ENCODE measurements at regions not wholly inside any gene's neighbourhood (a gene's known extent, or its start where the extent isn't known, plus 50 kb on each side); places are given as distances from the start of the nearest gene placed in this dataset.

DNA sequence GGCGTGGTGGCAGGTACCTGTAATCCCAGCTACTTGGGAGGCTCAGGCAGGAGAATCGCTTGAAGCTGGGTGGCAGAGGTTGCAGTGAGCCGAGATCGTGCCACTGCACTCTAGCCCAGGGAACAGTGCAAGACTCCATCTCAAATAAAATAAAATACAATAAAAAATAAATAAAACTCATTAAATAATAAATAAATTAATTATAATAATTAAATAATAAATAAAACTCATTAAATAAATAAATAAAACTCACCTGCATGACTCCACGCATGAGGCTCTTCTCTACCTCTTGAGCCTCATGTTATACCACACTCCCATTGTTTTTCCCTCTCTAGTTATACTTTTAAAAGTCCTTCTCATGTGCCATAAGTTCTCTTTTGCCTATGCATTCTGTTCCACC lies 995.4 kb downstream of the MAT2B start:
- no TSS peak for BruUV-seq (replicated peaks)
- Histone ChIP-seq H3K9ac (ENCODE audit: control insufficient read depth, insufficient read depth, low read length) (no peak overlapping the region), H3K4me3 (no peak overlapping the region), H4K20me1 (ENCODE audit: control insufficient read depth, insufficient read depth) (no peaks in the 10 kb centered on the region), H3K27ac (ENCODE audit: control insufficient read depth, insufficient read depth) (no peak overlapping the region), H2AFZ (ENCODE audit: control insufficient read depth, low read depth, low read length) (no peak overlapping the region), H3K9me3 (replicated peaks; ENCODE audit: control insufficient read depth, insufficient read depth, low read length) (no peaks in the 10 kb centered on the region), H3K4me1 (ENCODE audit: control insufficient read depth, insufficient read depth, low read length) (no peaks in the 10 kb centered on the region), H3K27me3 (replicated peaks in 1 of 2; ENCODE audit: control insufficient read depth in 2 of 2, insufficient read depth in 2 of 2, low read length in 1 of 2) (no peaks in the 10 kb centered on the region), H3K36me3 (ENCODE audit: control insufficient read depth in 2 of 2, insufficient read depth in 2 of 2, low read length in 1 of 2) (no peaks in the 10 kb centered on the region), H3K79me2 (ENCODE audit: control insufficient read depth, insufficient read depth, low read length) (no peaks in the 10 kb centered on the region), H3K4me2 (ENCODE audit: control insufficient read depth, insufficient read depth) (no peak overlapping the region)
- ChIA-PET POLR2A (no interaction called here), CTCF (no interaction called here), RAD21 (ENCODE audit: unreplicated experiment) (interaction anchor here (0.6 to 6.9 kb wide), 2 partner anchors 24 to 486 kb away, joined by 3 to 92 read pairs; no protein-coding TSS in a partner anchor), SMC1A (ENCODE audit: uncharacterized antibody, unreplicated experiment) (interaction anchor here (0.7 to 7.5 kb wide), 4 partner anchors 14 to 487 kb away, joined by 3 to 118 read pairs (median 3); no protein-coding TSS in a partner anchor)
- ATAC-seq (no peak), DNase-seq (ENCODE audit: low read depth, low spot score) (no peak), FAIRE-seq (no peak)
- WGBS (ENCODE audit: insufficient coverage, insufficient replicate concordance, low lambda C conversion rate, missing lambda C conversion rate), result 62% methylated on average over 5 of the region's 5 CpGs
- in situ Hi-C loops (cut with MboI) (loop anchor here (5.0 to 10.0 kb wide), 3 partner anchors 486 to 936 kb away; no protein-coding TSS in a partner anchor), intact Hi-C loops (cut with micrococcal nuclease; ENCODE audit: unreplicated experiment) (loop anchor here (5.0 to 10.0 kb wide), 2 partner anchors 174 to 804 kb away; no protein-coding TSS in a partner anchor)
- TF ChIP-seq, protein P1, sequence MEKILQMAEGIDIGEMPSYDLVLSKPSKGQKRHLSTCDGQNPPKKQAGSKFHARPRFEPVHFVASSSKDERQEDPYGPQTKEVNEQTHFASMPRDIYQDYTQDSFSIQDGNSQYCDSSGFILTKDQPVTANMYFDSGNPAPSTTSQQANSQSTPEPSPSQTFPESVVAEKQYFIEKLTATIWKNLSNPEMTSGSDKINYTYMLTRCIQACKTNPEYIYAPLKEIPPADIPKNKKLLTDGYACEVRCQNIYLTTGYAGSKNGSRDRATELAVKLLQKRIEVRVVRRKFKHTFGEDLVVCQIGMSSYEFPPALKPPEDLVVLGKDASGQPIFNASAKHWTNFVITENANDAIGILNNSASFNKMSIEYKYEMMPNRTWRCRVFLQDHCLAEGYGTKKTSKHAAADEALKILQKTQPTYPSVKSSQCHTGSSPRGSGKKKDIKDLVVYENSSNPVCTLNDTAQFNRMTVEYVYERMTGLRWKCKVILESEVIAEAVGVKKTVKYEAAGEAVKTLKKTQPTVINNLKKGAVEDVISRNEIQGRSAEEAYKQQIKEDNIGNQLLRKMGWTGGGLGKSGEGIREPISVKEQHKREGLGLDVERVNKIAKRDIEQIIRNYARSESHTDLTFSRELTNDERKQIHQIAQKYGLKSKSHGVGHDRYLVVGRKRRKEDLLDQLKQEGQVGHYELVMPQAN (conservative IDR thresholded peaks at IDR 0.05), result no peak
- TF ChIP-seq, protein P2, sequence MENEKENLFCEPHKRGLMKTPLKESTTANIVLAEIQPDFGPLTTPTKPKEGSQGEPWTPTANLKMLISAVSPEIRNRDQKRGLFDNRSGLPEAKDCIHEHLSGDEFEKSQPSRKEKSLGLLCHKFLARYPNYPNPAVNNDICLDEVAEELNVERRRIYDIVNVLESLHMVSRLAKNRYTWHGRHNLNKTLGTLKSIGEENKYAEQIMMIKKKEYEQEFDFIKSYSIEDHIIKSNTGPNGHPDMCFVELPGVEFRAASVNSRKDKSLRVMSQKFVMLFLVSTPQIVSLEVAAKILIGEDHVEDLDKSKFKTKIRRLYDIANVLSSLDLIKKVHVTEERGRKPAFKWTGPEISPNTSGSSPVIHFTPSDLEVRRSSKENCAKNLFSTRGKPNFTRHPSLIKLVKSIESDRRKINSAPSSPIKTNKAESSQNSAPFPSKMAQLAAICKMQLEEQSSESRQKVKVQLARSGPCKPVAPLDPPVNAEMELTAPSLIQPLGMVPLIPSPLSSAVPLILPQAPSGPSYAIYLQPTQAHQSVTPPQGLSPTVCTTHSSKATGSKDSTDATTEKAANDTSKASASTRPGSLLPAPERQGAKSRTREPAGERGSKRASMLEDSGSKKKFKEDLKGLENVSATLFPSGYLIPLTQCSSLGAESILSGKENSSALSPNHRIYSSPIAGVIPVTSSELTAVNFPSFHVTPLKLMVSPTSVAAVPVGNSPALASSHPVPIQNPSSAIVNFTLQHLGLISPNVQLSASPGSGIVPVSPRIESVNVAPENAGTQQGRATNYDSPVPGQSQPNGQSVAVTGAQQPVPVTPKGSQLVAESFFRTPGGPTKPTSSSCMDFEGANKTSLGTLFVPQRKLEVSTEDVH (IDR thresholded peaks at IDR 0.05; ENCODE audit: low read depth, partially characterized antibody), result no peak
- TF ChIP-seq, protein P3, sequence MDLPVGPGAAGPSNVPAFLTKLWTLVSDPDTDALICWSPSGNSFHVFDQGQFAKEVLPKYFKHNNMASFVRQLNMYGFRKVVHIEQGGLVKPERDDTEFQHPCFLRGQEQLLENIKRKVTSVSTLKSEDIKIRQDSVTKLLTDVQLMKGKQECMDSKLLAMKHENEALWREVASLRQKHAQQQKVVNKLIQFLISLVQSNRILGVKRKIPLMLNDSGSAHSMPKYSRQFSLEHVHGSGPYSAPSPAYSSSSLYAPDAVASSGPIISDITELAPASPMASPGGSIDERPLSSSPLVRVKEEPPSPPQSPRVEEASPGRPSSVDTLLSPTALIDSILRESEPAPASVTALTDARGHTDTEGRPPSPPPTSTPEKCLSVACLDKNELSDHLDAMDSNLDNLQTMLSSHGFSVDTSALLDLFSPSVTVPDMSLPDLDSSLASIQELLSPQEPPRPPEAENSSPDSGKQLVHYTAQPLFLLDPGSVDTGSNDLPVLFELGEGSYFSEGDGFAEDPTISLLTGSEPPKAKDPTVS (IDR thresholded peaks at IDR 0.05; ENCODE audit: low read depth, low read length), result no peak
- TF ChIP-seq, protein P4, sequence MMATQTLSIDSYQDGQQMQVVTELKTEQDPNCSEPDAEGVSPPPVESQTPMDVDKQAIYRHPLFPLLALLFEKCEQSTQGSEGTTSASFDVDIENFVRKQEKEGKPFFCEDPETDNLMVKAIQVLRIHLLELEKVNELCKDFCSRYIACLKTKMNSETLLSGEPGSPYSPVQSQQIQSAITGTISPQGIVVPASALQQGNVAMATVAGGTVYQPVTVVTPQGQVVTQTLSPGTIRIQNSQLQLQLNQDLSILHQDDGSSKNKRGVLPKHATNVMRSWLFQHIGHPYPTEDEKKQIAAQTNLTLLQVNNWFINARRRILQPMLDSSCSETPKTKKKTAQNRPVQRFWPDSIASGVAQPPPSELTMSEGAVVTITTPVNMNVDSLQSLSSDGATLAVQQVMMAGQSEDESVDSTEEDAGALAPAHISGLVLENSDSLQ (IDR thresholded peaks at IDR 0.05), result no peak
- TF ChIP-seq PBX3 (IDR thresholded peaks at IDR 0.05; ENCODE audit: insufficient replicate concordance, low read depth, low read length) (no peak), NR2C2 (IDR thresholded peaks at IDR 0.05; ENCODE audit: borderline replicate concordance, control insufficient read depth, insufficient read length, low read depth) (no peak), RBBP5 (conservative IDR thresholded peaks at IDR 0.05) (no peak), BCL3 (IDR thresholded peaks at IDR 0.05; ENCODE audit: borderline replicate concordance, insufficient read depth, low read depth, low read length, poor library complexity, severe bottlenecking) (no peak), CREM (IDR thresholded peaks at IDR 0.05; ENCODE audit: low read depth) (no peak), SMAD5 (IDR thresholded peaks at IDR 0.05; ENCODE audit: low read depth) (no peak)

Data from GM12878 (cell line).